HL-60 (cell line): ENCODE measurements at regions not wholly inside any gene's neighbourhood (a gene's known extent, or its start where the extent isn't known, plus 50 kb on each side); places are given as distances from the start of the nearest gene placed in this dataset.

ENCODE experiments used
- CTCF ChIP-seq: IDR thresholded peaks from one replicate; pipeline ENCODE4 v1.5.1; 2011; ENCODE audit warnings: low read length, control low read depth, inconsistent platforms; ENCODE audit not compliant: insufficient read depth
- POLR2AphosphoS5 ChIP-seq: IDR thresholded peaks from 2 replicates; pipeline ENCODE4 v1.6.1; 2012; ENCODE audit warnings: low read depth
- TF ChIP-seq, protein P1 (sequence below): IDR thresholded peaks from 2 replicates; pipeline ENCODE4 v1.6.1; 2012; ENCODE audit warnings: low read depth; ENCODE audit not compliant: insufficient replicate concordance

- TF ChIP-seq CTCF (no peak), POLR2AphosphoS5 (no peak)
- TF ChIP-seq, protein P1, sequence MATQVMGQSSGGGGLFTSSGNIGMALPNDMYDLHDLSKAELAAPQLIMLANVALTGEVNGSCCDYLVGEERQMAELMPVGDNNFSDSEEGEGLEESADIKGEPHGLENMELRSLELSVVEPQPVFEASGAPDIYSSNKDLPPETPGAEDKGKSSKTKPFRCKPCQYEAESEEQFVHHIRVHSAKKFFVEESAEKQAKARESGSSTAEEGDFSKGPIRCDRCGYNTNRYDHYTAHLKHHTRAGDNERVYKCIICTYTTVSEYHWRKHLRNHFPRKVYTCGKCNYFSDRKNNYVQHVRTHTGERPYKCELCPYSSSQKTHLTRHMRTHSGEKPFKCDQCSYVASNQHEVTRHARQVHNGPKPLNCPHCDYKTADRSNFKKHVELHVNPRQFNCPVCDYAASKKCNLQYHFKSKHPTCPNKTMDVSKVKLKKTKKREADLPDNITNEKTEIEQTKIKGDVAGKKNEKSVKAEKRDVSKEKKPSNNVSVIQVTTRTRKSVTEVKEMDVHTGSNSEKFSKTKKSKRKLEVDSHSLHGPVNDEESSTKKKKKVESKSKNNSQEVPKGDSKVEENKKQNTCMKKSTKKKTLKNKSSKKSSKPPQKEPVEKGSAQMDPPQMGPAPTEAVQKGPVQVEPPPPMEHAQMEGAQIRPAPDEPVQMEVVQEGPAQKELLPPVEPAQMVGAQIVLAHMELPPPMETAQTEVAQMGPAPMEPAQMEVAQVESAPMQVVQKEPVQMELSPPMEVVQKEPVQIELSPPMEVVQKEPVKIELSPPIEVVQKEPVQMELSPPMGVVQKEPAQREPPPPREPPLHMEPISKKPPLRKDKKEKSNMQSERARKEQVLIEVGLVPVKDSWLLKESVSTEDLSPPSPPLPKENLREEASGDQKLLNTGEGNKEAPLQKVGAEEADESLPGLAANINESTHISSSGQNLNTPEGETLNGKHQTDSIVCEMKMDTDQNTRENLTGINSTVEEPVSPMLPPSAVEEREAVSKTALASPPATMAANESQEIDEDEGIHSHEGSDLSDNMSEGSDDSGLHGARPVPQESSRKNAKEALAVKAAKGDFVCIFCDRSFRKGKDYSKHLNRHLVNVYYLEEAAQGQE: no peak
Observed at GRCh38 chr15:47332481-47332880, 384.8 kb upstream of the SEMA6D start.
